Mesendoderm (in vitro differentiated cells): ENCODE measurements at regions not wholly inside any gene's neighbourhood (a gene's known extent, or its start where the extent isn't known, plus 50 kb on each side); places are given as distances from the start of the nearest gene placed in this dataset.

Experiments
- DNase-seq: peaks from one replicate; pipeline ENCODE4 v3.0.0; 2013
- H2AK5ac ChIP-seq: 2 replicates; pipeline ENCODE4 v1.6.1; 2013; ENCODE audit warnings: low read length, inconsistent platforms
- H2BK120ac ChIP-seq: 2 replicates; pipeline ENCODE4 v1.6.1; 2013; ENCODE audit warnings: low read depth, mild to moderate bottlenecking, low read length, moderate library complexity, mixed read lengths
- H2BK15ac ChIP-seq: replicated peaks from 2 replicates; pipeline ENCODE4 v1.6.1; 2013; ENCODE audit warnings: low read depth, mild to moderate bottlenecking, moderate library complexity
- H2BK5ac ChIP-seq: 2 replicates; pipeline ENCODE4 v1.6.1; 2013; ENCODE audit warnings: low read length, inconsistent platforms
- H3K18ac ChIP-seq: 2 replicates; pipeline ENCODE4 v1.6.1; 2013; ENCODE audit warnings: mild to moderate bottlenecking, low read length, mixed read lengths
- H3K23ac ChIP-seq: one replicate; pipeline ENCODE4 v1.6.1; 2013; ENCODE audit warnings: low read length
- H3K27ac ChIP-seq: 2 replicates; pipeline ENCODE4 v1.5.1; 2013; ENCODE audit warnings: low read depth, mild to moderate bottlenecking, inconsistent platforms, low read length, moderate library complexity
- H3K27me3 ChIP-seq: 2 replicates; pipeline ENCODE4 v1.6.1; 2013; ENCODE audit warnings: low read length, control low read depth, mild to moderate bottlenecking, inconsistent platforms; ENCODE audit not compliant: insufficient read depth, poor library complexity
- H3K36me3 ChIP-seq: 2 replicates; pipeline ENCODE4 v1.6.1; 2013; ENCODE audit warnings: low read length, inconsistent platforms; ENCODE audit not compliant: control insufficient read depth, insufficient read depth
- H3K4ac ChIP-seq: one replicate; pipeline ENCODE4 v1.6.1; 2013; ENCODE audit warnings: low read depth, mild to moderate bottlenecking, low read length, moderate library complexity
- H3K4me1 ChIP-seq: 2 replicates; pipeline ENCODE4 v1.6.1; 2013; ENCODE audit warnings: low read depth, low read length, inconsistent platforms; ENCODE audit not compliant: control insufficient read depth
- H3K4me2 ChIP-seq: 2 replicates; pipeline ENCODE4 v1.6.1; 2013; ENCODE audit warnings: low read length
- H3K4me3 ChIP-seq: 2 replicates; pipeline ENCODE4 v1.5.1; 2013; ENCODE audit warnings: mild to moderate bottlenecking, low read length
- H3K56ac ChIP-seq: one replicate; pipeline ENCODE4 v1.6.1; 2013; ENCODE audit warnings: low read length
- H3K79me1 ChIP-seq: 2 replicates; pipeline ENCODE4 v1.6.1; 2013; ENCODE audit warnings: low read length, inconsistent platforms
- H3K79me2 ChIP-seq: 2 replicates; pipeline ENCODE4 v1.6.1; 2013; ENCODE audit warnings: mild to moderate bottlenecking, low read length; ENCODE audit not compliant: control insufficient read depth, insufficient read depth
- H3K9ac ChIP-seq: 2 replicates; pipeline ENCODE4 v1.6.1; 2013; ENCODE audit warnings: low read length, inconsistent platforms
- H4K5ac ChIP-seq: one replicate; pipeline ENCODE4 v1.6.1; 2013; ENCODE audit warnings: low read length
- H4K8ac ChIP-seq: one replicate; pipeline ENCODE4 v1.6.1; 2013; ENCODE audit warnings: low read depth, mild to moderate bottlenecking, control low read depth, low read length, moderate library complexity
- WGBS: extraction: QIAGEN DNeasy Blood & Tissue Kit; methylation state at CpG from one replicate; pipeline ENCODE4 v1.1.7; 2013; ENCODE audit warnings: low lambda C conversion rate, missing lambda C conversion rate; ENCODE audit not compliant: insufficient coverage; ENCODE audit errors: extremely low coverage; 5-methylcytosine and 5-hydroxymethylcytosine counted together

GRCh38 chr3:106673926-106674569 lies 703.2 kb upstream of the CCDC54 start:
- no peak overlapping the region for H3K4me3 ChIP-seq
- H3K79me2 ChIP-seq: no peaks in the 10 kb centered on the region
- H3K4me1 ChIP-seq: no peaks in the 10 kb centered on the region
- H4K5ac ChIP-seq: no peak overlapping the region
- H3K18ac ChIP-seq: no peak overlapping the region
- no peaks in the 10 kb centered on the region for H3K36me3 ChIP-seq
- no peak overlapping the region for H4K8ac ChIP-seq
- H3K23ac ChIP-seq: no peak overlapping the region
- DNase-seq: no peak
- H2BK5ac ChIP-seq: no peak overlapping the region
- no peak overlapping the region for H3K27ac ChIP-seq
- H3K27me3 ChIP-seq: no peaks in the 10 kb centered on the region
- H2BK15ac ChIP-seq: no peak overlapping the region
- no peak overlapping the region for H2BK120ac ChIP-seq
- H3K4ac ChIP-seq: no peak overlapping the region
- H3K56ac ChIP-seq: no peak overlapping the region
- no peak overlapping the region for H2AK5ac ChIP-seq
- H3K79me1 ChIP-seq: no peaks in the 10 kb centered on the region
- no CpG with 5 or more reads among the region's 2 CpGs for WGBS
- no peak overlapping the region for H3K4me2 ChIP-seq
- no peak overlapping the region for H3K9ac ChIP-seq

- Histone ChIP-seq H3K4me2 (no peak overlapping the region), H3K9ac (no peak overlapping the region), H3K27me3 (no peaks in the 10 kb centered on the region), H3K27ac (no peak overlapping the region), H2BK5ac (no peak overlapping the region), H2BK120ac (no peak overlapping the region), H3K18ac (no peak overlapping the region), H3K23ac (no peak overlapping the region), H3K36me3 (no peaks in the 10 kb centered on the region), H2AK5ac (no peak overlapping the region), H3K56ac (no peak overlapping the region), H4K8ac (no peak overlapping the region), H2BK15ac (no peak overlapping the region), H3K4me3 (no peak overlapping the region), H3K79me2 (no peaks in the 10 kb centered on the region), H3K4ac (no peak overlapping the region), H4K5ac (no peak overlapping the region), H3K4me1 (no peaks in the 10 kb centered on the region), H3K79me1 (no peaks in the 10 kb centered on the region)
- DNase-seq: no peak
- WGBS: no CpG with 5 or more reads among the region's 2 CpGs
These were observed 701.8 kb upstream of the CCDC54 start for GRCh38 chr3:106675451-106675850.

GRCh38 chr3:106678657-106679390 lies 698.4 kb upstream of the CCDC54 start:
- no peak overlapping the region for H3K9ac ChIP-seq
- no peaks in the 10 kb centered on the region for H3K27me3 ChIP-seq
- H4K5ac ChIP-seq: no peak overlapping the region
- no peak overlapping the region for H3K18ac ChIP-seq
- H3K4me3 ChIP-seq: no peak overlapping the region
- no peaks in the 10 kb centered on the region for H3K79me1 ChIP-seq
- H2BK15ac ChIP-seq: no peak overlapping the region
- H2BK5ac ChIP-seq: no peak overlapping the region
- no peak overlapping the region for H3K23ac ChIP-seq
- no peak for DNase-seq
- H3K79me2 ChIP-seq: no peaks in the 10 kb centered on the region
- no peak overlapping the region for H3K56ac ChIP-seq
- no peaks in the 10 kb centered on the region for H3K36me3 ChIP-seq
- no peak overlapping the region for H2BK120ac ChIP-seq
- no peaks in the 10 kb centered on the region for H3K4me1 ChIP-seq
- WGBS: no CpG with 5 or more reads among the region's 12 CpGs
- no peak overlapping the region for H3K27ac ChIP-seq
- H2AK5ac ChIP-seq: no peak overlapping the region
- no peak overlapping the region for H3K4me2 ChIP-seq
- no peak overlapping the region for H3K4ac ChIP-seq
- no peak overlapping the region for H4K8ac ChIP-seq

- H4K8ac ChIP-seq: no peak overlapping the region
- H3K18ac ChIP-seq: no peak overlapping the region
- no peak overlapping the region for H3K27ac ChIP-seq
- H4K5ac ChIP-seq: no peak overlapping the region
- no peak overlapping the region for H3K4me3 ChIP-seq
- no peak overlapping the region for H3K4ac ChIP-seq
- no peak overlapping the region for H2AK5ac ChIP-seq
- H2BK5ac ChIP-seq: no peak overlapping the region
- H3K27me3 ChIP-seq: no peaks in the 10 kb centered on the region
- H3K56ac ChIP-seq: no peak overlapping the region
- H2BK15ac ChIP-seq: no peak overlapping the region
- no peaks in the 10 kb centered on the region for H3K79me2 ChIP-seq
- H3K23ac ChIP-seq: no peak overlapping the region
- no peak overlapping the region for H3K9ac ChIP-seq
- H3K4me2 ChIP-seq: no peak overlapping the region
- no peak for DNase-seq
- H3K79me1 ChIP-seq: no peaks in the 10 kb centered on the region
- no peak overlapping the region for H2BK120ac ChIP-seq
- H3K36me3 ChIP-seq: no peaks in the 10 kb centered on the region
- H3K4me1 ChIP-seq: no peaks in the 10 kb centered on the region
These were observed 693.2 kb upstream of the CCDC54 start for GRCh38 chr3:106683953-106684620.

- DNase-seq: no peak
- Histone ChIP-seq H3K4me3 (no peak overlapping the region), H3K79me2 (no peaks in the 10 kb centered on the region), H3K9ac (no peak overlapping the region), H3K27ac (no peak overlapping the region), H2BK120ac (no peak overlapping the region), H3K4me2 (no peak overlapping the region), H3K79me1 (no peaks in the 10 kb centered on the region), H4K5ac (no peak overlapping the region), H2BK15ac (no peak overlapping the region), H2AK5ac (no peak overlapping the region), H3K4ac (no peak overlapping the region), H4K8ac (no peak overlapping the region), H3K18ac (no peak overlapping the region), H3K27me3 (no peaks in the 10 kb centered on the region), H3K56ac (no peak overlapping the region), H3K23ac (no peak overlapping the region), H3K36me3 (no peaks in the 10 kb centered on the region), H2BK5ac (no peak overlapping the region), H3K4me1 (no peaks in the 10 kb centered on the region)
- no CpG with 5 or more reads among the region's 5 CpGs for WGBS
These were observed 691.5 kb upstream of the CCDC54 start for GRCh38 chr3:106685745-106686144.
